ENCODE measurements at regions not wholly inside any gene's neighbourhood (a gene's known extent, or its start where the extent isn't known, plus 50 kb on each side); places are given as distances from the start of the nearest gene placed in this dataset.

- Mint-ChIP-seq H3K36me3 (ENCODE audit: low read depth) (no peaks in the 10 kb centered on the region), H3K4me1 (ENCODE audit: low read depth) (no peaks in the 10 kb centered on the region), H3K27ac (no peak overlapping the region), H3K4me3 (no peak overlapping the region), H3K27me3 (no peaks in the 10 kb centered on the region), H3K9me3 (peaks cover 3% of the 10 kb centered on the region)
- intact Hi-C loops (cut with micrococcal nuclease) = no loop called here
- DNase-seq (no peak), ATAC-seq (no peak)
- TF ChIP-seq, protein P1, sequence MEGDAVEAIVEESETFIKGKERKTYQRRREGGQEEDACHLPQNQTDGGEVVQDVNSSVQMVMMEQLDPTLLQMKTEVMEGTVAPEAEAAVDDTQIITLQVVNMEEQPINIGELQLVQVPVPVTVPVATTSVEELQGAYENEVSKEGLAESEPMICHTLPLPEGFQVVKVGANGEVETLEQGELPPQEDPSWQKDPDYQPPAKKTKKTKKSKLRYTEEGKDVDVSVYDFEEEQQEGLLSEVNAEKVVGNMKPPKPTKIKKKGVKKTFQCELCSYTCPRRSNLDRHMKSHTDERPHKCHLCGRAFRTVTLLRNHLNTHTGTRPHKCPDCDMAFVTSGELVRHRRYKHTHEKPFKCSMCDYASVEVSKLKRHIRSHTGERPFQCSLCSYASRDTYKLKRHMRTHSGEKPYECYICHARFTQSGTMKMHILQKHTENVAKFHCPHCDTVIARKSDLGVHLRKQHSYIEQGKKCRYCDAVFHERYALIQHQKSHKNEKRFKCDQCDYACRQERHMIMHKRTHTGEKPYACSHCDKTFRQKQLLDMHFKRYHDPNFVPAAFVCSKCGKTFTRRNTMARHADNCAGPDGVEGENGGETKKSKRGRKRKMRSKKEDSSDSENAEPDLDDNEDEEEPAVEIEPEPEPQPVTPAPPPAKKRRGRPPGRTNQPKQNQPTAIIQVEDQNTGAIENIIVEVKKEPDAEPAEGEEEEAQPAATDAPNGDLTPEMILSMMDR (IDR thresholded peaks at IDR 0.05) = no peak
- ChIA-PET POLR2A (no interaction called here), CTCF (no interaction called here)
Measured at GRCh38 chr5:9721161-9721560, 91.0 kb upstream of the TAS2R1 start.

GRCh38 chr5:9720361-9720760 is 90.2 kb upstream of the TAS2R1 start:
- no peaks in the 10 kb centered on the region for H3K27me3 Mint-ChIP-seq
- no peak for DNase-seq
- H3K4me3 Mint-ChIP-seq = no peak overlapping the region
- no peak overlapping the region for H3K27ac Mint-ChIP-seq
- peaks cover 3% of the 10 kb centered on the region for H3K9me3 Mint-ChIP-seq
- no peaks in the 10 kb centered on the region for H3K4me1 Mint-ChIP-seq (ENCODE audit: low read depth)
- H3K36me3 Mint-ChIP-seq (ENCODE audit: low read depth) = no peaks in the 10 kb centered on the region
- TF ChIP-seq, protein P1 (IDR thresholded peaks at IDR 0.05) = no peak
- POLR2A ChIA-PET = no interaction called here
- CTCF ChIA-PET = no interaction called here
- ATAC-seq = no peak
- intact Hi-C loops (cut with micrococcal nuclease) = no loop called here

DNA sequence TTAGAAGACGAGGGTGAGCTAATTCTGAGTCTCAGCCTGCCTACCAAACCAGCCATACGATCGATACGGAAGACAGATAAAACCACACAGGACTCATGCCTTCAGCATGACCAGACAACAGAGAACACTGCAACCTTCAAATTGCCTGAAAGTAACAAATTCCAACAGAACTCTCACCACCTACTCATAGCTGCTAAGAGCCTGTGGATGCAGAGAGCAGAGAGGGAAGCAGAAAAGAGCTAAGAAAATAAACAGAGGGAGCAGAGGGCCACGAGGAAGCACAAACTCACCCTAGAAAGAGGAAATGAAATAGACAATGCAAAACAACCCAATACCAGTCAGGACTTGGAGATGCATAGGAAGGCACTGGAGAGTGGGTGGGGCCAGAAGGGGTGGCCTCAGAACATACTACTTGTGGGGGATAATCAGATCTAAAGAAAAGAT is 86.7 kb upstream of the TAS2R1 start:
- ATAC-seq (no peak), DNase-seq (no peak)
- H3K9me3 Mint-ChIP-seq = peaks cover 1% of the 10 kb centered on the region
- TF ChIP-seq, protein P1 (IDR thresholded peaks at IDR 0.05) = no peak
- H3K4me3 Mint-ChIP-seq = no peak overlapping the region
- H3K36me3 Mint-ChIP-seq (ENCODE audit: low read depth) = no peaks in the 10 kb centered on the region
- H3K27me3 Mint-ChIP-seq = no peaks in the 10 kb centered on the region
- H3K27ac Mint-ChIP-seq = no peak overlapping the region
- ChIA-PET POLR2A (no interaction called here), CTCF (no interaction called here)
- H3K4me1 Mint-ChIP-seq (ENCODE audit: low read depth) = no peaks in the 10 kb centered on the region
- intact Hi-C loops (cut with micrococcal nuclease) = no loop called here

- CTCF ChIA-PET = no interaction called here
- no peaks in the 10 kb centered on the region for H3K36me3 Mint-ChIP-seq (ENCODE audit: low read depth)
- no peaks in the 10 kb centered on the region for H3K27me3 Mint-ChIP-seq
- TF ChIP-seq, protein P1 (IDR thresholded peaks at IDR 0.05) = no peak
- ATAC-seq = no peak
- DNase-seq = no peak
- H3K4me1 Mint-ChIP-seq (ENCODE audit: low read depth) = no peaks in the 10 kb centered on the region
- POLR2A ChIA-PET = no interaction called here
- no peak overlapping the region for H3K4me3 Mint-ChIP-seq
- intact Hi-C loops (cut with micrococcal nuclease) = no loop called here
- peaks cover 3% of the 10 kb centered on the region for H3K9me3 Mint-ChIP-seq
- H3K27ac Mint-ChIP-seq = no peak overlapping the region
Measured at GRCh38 chr5:9715891-9716335, 85.8 kb upstream of the TAS2R1 start.

DNA sequence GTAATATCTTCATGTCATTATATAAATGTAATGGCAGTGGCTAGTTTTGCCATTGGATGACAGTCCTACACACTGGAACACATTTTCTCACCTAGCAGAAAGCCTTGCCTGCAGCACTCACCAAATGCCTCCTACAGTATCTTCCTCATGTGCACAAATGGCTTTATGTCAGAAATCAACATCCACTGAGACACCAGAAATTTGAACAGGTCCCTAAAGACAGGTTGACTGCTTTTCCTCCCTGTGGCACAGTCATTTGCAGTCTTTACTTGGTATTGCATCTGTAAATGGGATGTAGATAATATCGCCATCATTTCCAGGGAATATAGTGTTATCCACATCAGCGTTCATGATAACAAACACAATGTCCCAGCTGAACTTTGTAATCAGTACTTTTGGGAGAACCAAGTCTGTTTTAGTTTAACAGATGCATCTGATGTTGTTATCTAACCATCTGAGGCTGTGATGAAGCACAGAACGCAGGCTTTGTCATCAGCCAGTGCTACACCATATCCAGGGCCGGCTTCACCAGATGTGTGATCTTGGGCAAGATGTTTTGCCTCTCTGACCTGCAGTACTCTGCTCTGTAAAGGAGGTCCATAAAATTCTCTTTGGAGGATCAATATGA is 83.9 kb upstream of the TAS2R1 start:
- intact Hi-C loops (cut with micrococcal nuclease) = no loop called here
- Mint-ChIP-seq H3K27me3 (no peaks in the 10 kb centered on the region), H3K4me3 (no peak overlapping the region), H3K4me1 (ENCODE audit: low read depth) (no peaks in the 10 kb centered on the region), H3K9me3 (peaks cover 2% of the 10 kb centered on the region), H3K27ac (no peak overlapping the region), H3K36me3 (ENCODE audit: low read depth) (no peaks in the 10 kb centered on the region)
- no peak for ATAC-seq
- CTCF ChIA-PET = no interaction called here
- POLR2A ChIA-PET = no interaction called here
- TF ChIP-seq, protein P1 (IDR thresholded peaks at IDR 0.05) = no peak
- no peak for DNase-seq
